PC-9 (cell line): ENCODE measurements at regions not wholly inside any gene's neighbourhood (a gene's known extent, or its start where the extent isn't known, plus 50 kb on each side); places are given as distances from the start of the nearest gene placed in this dataset.

Source experiments
- EZH2 ChIP-seq: fragments of 200-600 bp; sonication (generic); IDR thresholded peaks from 2 replicates; pipeline ENCODE4 v1.8.0; 2017; ENCODE audit warnings: antibody characterized with exemption, low read depth
- TF ChIP-seq, protein P1 (sequence below): fragments of 200-600 bp; sonication (generic); conservative IDR thresholded peaks from 2 replicates; pipeline ENCODE4 v1.6.1; 2017; ENCODE audit warnings: mixed run types, antibody characterized with exemption, mild to moderate bottlenecking, moderate library complexity

DNA sequence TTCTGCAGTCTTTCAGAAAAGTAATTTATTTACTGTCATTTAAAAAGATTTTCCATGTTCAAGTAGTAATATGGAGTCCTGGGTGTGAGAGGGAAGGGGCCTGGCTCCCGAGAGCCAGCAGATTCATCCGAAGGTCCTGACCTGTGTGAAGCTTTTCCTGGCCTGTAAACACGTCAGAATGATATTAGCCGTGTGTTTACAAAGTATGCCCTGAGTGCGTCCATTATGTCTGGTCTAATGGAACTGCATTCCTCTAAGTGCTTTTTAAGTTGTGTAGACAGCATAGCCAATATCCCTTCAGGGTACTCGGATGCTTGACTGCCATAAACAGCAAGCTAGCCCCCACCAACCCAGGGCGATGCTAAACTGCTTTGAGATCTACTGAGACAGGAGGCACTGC lies 495.2 kb downstream of the AGTPBP1 start:
- TF ChIP-seq, protein P1, sequence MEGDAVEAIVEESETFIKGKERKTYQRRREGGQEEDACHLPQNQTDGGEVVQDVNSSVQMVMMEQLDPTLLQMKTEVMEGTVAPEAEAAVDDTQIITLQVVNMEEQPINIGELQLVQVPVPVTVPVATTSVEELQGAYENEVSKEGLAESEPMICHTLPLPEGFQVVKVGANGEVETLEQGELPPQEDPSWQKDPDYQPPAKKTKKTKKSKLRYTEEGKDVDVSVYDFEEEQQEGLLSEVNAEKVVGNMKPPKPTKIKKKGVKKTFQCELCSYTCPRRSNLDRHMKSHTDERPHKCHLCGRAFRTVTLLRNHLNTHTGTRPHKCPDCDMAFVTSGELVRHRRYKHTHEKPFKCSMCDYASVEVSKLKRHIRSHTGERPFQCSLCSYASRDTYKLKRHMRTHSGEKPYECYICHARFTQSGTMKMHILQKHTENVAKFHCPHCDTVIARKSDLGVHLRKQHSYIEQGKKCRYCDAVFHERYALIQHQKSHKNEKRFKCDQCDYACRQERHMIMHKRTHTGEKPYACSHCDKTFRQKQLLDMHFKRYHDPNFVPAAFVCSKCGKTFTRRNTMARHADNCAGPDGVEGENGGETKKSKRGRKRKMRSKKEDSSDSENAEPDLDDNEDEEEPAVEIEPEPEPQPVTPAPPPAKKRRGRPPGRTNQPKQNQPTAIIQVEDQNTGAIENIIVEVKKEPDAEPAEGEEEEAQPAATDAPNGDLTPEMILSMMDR: no peak
- no peak for TF ChIP-seq EZH2
